GM08714 (cell line): ENCODE measurements at regions not wholly inside any gene's neighbourhood (a gene's known extent, or its start where the extent isn't known, plus 50 kb on each side); places are given as distances from the start of the nearest gene placed in this dataset.

Experiments used
- H3K4me3 ChIP-seq: fragments of 200-500 bp; sonication (Bioruptor generic); 2 replicates; pipeline ENCODE4 v1.5.1; 2014; ENCODE audit warnings: mild to moderate bottlenecking, low read length, inconsistent platforms
- ZNF274 ChIP-seq: IDR thresholded peaks from 2 replicates; pipeline ENCODE4 v1.6.1; 2012; ENCODE audit warnings: mild to moderate bottlenecking, low read depth, low read length

- H3K4me3 ChIP-seq, result no peak overlapping the region
- no peak for TF ChIP-seq ZNF274
Measured at GRCh38 chr6:74096329-74096728, 400.3 kb downstream of the CD109 start.

GRCh38 chr6:74093361-74093760, 397.4 kb downstream of the CD109 start:
- TF ChIP-seq ZNF274, result no peak
- H3K4me3 ChIP-seq, result no peak overlapping the region

GRCh38 chr6:74091794-74092157, 395.8 kb downstream of the CD109 start:
- no peak for TF ChIP-seq ZNF274

GRCh38 chr6:74091136-74091793, 395.3 kb downstream of the CD109 start:
- TF ChIP-seq ZNF274, result no peak
- no peak overlapping the region for H3K4me3 ChIP-seq

More at GRCh38 chr6:74091794-74092157, 395.8 kb downstream of the CD109 start:
- no peak overlapping the region for H3K4me3 ChIP-seq

GRCh38 chr6:74087899-74088298, 391.9 kb downstream of the CD109 start:
- TF ChIP-seq ZNF274, result no peak
- H3K4me3 ChIP-seq, result no peak overlapping the region

GRCh38 chr6:74075896-74076295, 379.9 kb downstream of the CD109 start:
- H3K4me3 ChIP-seq, result no peak overlapping the region
- TF ChIP-seq ZNF274, result no peak

- TF ChIP-seq ZNF274, result no peak
- no peak overlapping the region for H3K4me3 ChIP-seq
Measured at GRCh38 chr6:74075323-74075722, 379.3 kb downstream of the CD109 start.

- H3K4me3 ChIP-seq, result no peak overlapping the region
Measured at GRCh38 chr6:74074645-74075044, 378.6 kb downstream of the CD109 start.

GRCh38 chr6:74073999-74074398, 378.0 kb downstream of the CD109 start:
- no peak overlapping the region for H3K4me3 ChIP-seq
- no peak for TF ChIP-seq ZNF274

More at GRCh38 chr6:74074645-74075044, 378.6 kb downstream of the CD109 start:
- no peak for TF ChIP-seq ZNF274

GRCh38 chr6:74073429-74073828, 377.4 kb downstream of the CD109 start:
- H3K4me3 ChIP-seq, result no peak overlapping the region
- TF ChIP-seq ZNF274, result no peak

- H3K4me3 ChIP-seq, result no peak overlapping the region
- TF ChIP-seq ZNF274, result no peak
Measured at GRCh38 chr6:74071214-74071613, 375.2 kb downstream of the CD109 start.

GRCh38 chr6:74070711-74071110, 374.7 kb downstream of the CD109 start:
- H3K4me3 ChIP-seq, result no peak overlapping the region
- TF ChIP-seq ZNF274, result no peak

- H3K4me3 ChIP-seq, result no peak overlapping the region
- no peak for TF ChIP-seq ZNF274
Measured at GRCh38 chr6:74070091-74070490, 374.1 kb downstream of the CD109 start.

GRCh38 chr6:74069089-74069581, 373.1 kb downstream of the CD109 start:
- no peak for TF ChIP-seq ZNF274
- no peak overlapping the region for H3K4me3 ChIP-seq

GRCh38 chr6:74066168-74066871, 370.3 kb downstream of the CD109 start:
- no peak overlapping the region for H3K4me3 ChIP-seq
- TF ChIP-seq ZNF274, result no peak
